Endothelial cell of umbilical vein (primary cell): ENCODE measurements at regions not wholly inside any gene's neighbourhood (a gene's known extent, or its start where the extent isn't known, plus 50 kb on each side); places are given as distances from the start of the nearest gene placed in this dataset.

ENCODE experiments used
- POLR2A ChIP-seq: IDR thresholded peaks from 2 replicates; pipeline ENCODE4 v1.6.1; 2012; ENCODE audit warnings: low read depth, mild to moderate bottlenecking, control low read depth, low read length
- TF ChIP-seq, protein P1 (sequence below), 2 donors: IDR thresholded peaks; 1 replicate in 1 of 2; 2 replicates in 1 of 2; pipeline ENCODE4 v1.5.1; 2011; ENCODE audit warnings: low read length in 2 of 2, mild to moderate bottlenecking in 2 of 2, moderate library complexity in 2 of 2, control low read depth in 1 of 2, inconsistent platforms in 1 of 2, low read depth in 1 of 2; ENCODE audit not compliant: insufficient read depth in 1 of 2; ENCODE audit errors: extremely low read depth in 1 of 2

DNA sequence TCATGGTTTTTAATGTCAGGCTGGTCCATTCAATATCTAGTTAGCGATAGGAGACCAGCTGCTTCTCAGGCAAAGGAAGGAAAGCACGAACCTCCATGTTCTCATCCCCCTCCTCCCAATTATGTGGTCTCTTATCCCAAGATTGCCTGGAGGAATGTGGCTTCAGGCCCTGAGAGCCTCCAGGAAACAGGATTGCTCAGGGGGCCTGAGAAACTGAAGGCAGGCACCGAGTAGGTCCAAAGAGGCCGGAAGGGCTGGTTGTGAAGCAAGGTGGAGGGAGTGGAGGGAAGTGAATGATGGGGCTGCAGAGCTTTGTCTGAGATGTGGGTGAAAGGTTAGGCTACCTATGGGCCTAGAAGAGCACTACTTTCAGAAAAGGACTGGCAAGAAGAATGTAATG is 188.2 kb upstream of the DDHD1 start:
- TF ChIP-seq, protein P1, sequence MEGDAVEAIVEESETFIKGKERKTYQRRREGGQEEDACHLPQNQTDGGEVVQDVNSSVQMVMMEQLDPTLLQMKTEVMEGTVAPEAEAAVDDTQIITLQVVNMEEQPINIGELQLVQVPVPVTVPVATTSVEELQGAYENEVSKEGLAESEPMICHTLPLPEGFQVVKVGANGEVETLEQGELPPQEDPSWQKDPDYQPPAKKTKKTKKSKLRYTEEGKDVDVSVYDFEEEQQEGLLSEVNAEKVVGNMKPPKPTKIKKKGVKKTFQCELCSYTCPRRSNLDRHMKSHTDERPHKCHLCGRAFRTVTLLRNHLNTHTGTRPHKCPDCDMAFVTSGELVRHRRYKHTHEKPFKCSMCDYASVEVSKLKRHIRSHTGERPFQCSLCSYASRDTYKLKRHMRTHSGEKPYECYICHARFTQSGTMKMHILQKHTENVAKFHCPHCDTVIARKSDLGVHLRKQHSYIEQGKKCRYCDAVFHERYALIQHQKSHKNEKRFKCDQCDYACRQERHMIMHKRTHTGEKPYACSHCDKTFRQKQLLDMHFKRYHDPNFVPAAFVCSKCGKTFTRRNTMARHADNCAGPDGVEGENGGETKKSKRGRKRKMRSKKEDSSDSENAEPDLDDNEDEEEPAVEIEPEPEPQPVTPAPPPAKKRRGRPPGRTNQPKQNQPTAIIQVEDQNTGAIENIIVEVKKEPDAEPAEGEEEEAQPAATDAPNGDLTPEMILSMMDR (IDR thresholded peaks at IDR 0.05; ENCODE audit: extremely low read depth in 1 of 2, insufficient read depth in 1 of 2, low read depth in 1 of 2, low read length in 2 of 2), result no peak
- no peak for TF ChIP-seq POLR2A
